NCI-H146 treated with DMSO at 0.1 percent for 48 hours (cell line): ENCODE measurements at regions not wholly inside any gene's neighbourhood (a gene's known extent, or its start where the extent isn't known, plus 50 kb on each side); places are given as distances from the start of the nearest gene placed in this dataset.
"Not testable (repeated sequence)": the region's sequence is repeated elsewhere in the genome, so short reads cannot be mapped to it uniquely, and the experiment has no call there.

Source experiments
- DNase-seq: peaks from one replicate; lab custom pipeline; 2025; ENCODE audit not compliant: unreplicated experiment; lab: John Stamatoyannopoulos, UW

GRCh38 chr6:27679964-27680694, 207.2 kb upstream of the ZNF184 start:
- DNase-seq, result no peak

- no peak for DNase-seq
These were observed 206.5 kb upstream of the ZNF184 start for GRCh38 chr6:27679308-27679963.

DNA sequence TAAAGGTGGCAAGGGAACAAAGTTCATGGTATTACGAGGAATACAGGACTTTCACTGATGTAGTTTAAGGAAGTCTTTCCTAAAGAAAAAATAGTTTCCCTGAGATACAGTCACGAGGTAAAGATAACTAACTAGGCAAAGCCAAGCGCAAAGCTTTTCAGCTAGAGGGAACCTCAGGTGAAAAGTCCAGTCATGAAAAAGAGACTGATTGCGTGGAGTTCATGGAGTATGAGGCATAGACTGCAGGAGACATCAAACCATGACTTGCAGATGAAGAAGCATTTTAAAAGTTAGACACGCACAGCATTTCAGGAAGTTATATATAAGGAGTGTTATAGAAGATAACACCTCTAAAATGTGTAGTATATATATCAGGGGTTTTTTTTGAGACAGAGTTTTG, 205.6 kb upstream of the ZNF184 start:
- no peak for DNase-seq

- no peak for DNase-seq
These were observed 202.0 kb upstream of the ZNF184 start for GRCh38 chr6:27674882-27675281.

DNA sequence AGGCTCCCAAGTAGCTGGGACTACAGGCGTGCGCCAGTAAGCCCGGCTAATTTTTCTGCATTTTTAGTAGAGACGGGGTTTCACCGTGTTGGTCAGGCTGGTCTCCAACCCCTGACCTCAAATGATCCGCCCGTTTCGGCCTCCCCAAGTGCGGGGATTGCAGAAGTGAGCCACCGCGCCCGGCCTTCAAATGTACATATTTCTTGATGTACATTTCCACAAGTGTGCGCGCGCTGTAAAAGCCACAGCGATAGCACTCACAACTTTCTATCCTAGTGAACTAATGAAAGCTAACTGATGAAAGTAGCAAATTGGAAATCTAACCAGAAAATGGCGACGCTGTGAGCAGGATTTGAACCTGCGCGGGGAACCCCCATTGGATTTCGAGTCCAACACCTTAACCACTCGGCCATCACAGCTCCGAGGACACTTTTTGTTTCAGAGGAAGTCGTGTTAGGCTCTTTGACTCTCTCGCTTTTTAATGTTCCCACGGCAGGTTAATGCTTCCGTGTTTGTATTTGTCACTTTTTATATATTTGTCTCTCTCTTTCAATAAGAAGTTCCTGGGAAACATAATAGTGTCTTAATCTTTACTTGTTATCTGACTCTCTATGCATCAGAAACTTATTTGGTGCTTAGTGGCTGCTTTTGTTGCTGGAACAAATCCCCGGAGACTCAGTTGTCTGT, 199.4 kb upstream of the ZNF184 start:
- peak; percentile 77 for DNase-seq

GRCh38 chr6:27669624-27670301, 196.9 kb upstream of the ZNF184 start:
- no peak for DNase-seq

DNA sequence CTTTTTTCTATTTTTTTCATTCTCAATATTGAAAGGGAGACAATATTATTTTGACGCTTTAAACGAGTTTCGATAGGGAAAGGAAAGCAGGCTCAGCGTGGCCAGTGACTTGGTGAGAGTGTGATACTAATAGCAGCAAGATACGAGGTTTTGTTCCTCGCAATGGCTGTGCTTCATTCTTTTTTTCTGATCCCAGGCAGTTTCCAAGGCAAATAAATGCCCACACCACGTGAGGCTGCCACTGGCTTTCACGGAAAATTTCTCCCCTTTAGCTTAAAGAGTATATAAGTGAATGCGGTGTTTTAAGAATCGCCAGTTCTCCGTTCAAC, 196.4 kb upstream of the ZNF184 start:
- no peak for DNase-seq

- peak; percentile 70 for DNase-seq
These were observed 195.8 kb upstream of the ZNF184 start for GRCh38 chr6:27668442-27669294.

DNA sequence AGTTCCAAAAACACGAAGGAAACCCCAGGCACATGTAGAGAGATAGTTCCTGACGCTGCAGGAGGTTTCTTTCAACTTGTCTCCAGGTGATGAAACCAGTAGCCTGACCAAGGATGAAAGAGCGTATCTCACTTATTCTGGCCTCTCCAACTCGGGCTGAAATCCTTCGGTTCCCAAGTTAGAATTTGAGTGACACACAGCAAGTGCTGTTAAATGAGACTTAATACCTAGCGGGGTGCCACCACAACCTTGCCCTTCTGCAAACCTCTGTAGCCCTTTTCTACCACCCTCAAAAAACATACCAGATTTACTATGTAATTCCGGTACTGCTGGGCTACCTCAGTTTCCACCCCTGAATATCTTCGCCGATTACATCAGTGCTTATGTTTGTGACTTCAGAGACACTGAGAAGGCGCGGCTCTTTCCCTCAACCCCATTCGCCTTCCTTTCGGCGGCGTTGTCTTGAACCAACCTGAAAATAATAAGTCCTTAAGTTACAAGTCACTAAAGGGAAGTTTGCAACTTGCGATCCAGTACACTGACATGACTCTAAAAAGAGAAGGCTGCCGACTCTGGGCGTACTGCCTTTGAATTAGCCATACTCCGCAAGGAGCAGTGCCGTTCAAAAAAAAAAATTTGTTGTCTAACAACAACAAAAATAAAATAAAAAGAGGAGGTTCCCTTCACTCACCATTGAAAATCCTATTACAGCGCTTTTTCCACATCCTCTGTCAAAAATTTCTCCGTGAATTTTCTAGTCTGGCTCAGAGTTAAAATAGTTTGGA, 194.9 kb upstream of the ZNF184 start:
- no peak for DNase-seq

DNA sequence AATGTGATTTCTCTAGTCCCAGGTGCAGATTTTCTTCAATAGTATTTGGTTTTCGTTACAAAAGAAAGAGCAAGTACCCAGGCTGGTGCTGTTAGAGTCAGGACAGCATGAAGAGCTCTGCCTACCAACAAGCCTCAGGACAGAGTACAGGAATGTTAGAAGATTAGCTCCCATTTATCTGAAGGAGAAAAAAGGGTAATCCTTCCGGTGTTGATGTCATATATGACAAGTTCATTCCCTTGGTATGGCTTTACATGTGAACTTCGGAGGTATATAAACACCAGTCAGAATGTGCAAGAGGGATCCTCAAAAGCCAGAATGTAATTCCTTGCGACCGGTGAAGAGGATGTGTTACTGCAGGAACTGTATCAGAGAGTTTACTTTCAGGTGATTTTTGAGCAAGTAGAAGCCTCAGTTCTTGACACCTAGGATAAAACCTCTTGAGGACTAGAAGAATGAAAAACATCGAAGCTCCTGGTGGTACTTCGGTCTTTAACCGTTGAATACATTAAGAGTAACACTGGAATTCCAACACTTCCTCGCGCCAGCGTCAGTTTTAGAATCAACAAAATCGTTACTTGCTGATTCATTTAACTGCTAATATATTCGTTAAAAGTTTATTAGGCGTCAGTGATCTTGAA, 194.2 kb upstream of the ZNF184 start:
- DNase-seq, result no peak

DNA sequence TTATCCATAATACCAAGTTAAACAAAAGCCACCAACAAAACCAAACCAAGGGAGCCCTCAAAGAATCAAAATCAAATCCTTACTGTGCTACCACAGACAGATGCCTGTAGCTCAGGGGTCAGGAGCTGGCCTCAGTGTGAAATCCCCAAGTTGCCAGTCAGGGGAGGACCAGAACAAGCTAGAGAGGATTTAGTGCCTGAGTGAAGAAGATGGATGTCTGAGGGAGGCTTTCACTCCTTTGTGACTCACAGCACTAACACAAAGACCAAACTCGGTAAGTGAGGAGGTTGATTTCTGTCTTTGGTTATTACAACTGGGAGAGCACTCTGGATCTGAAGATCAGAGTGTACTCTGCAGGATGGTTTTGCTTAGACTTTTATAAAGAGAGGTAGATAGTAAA, 189.9 kb upstream of the ZNF184 start:
- no peak for DNase-seq

GRCh38 chr6:27662212-27662611, 189.3 kb upstream of the ZNF184 start:
- DNase-seq, result not testable (repeated sequence)

DNA sequence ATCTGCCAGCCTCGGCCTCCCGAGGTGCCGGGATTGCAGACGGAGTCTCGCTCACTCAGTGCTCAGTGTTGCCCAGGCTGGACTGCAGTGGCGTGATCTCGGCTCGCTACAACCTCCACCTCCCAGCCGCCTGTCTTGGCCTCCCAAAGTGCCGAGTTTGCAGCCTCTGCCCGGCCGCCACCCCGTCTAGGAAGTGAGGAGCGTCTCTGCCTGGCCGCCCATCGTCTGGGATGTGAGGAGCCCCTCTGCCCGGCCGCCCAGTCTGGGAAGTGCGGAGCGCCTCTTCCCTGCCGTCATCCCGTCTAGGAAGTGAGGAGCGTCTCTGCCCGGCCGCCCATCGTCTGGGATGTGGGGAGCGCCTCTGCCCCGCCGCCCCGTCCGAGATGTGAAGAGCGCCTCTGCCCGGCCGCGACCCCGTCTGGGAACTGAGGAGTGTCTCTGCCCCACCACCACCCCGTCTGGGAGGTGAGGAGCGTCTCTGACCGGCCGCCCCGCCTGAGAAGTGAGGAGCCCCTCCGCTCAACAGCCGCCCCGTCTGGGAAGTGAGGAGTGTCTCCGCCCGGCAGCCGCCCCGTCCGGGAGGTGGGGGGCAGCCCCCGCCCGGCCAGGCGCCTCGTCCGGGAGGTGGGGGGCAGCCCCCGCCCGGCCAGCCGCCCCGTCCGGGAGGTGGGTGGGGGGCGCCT, 180.4 kb upstream of the ZNF184 start:
- not testable (repeated sequence) for DNase-seq

- DNase-seq, result no peak
These were observed 178.4 kb upstream of the ZNF184 start for GRCh38 chr6:27651371-27651732.

DNA sequence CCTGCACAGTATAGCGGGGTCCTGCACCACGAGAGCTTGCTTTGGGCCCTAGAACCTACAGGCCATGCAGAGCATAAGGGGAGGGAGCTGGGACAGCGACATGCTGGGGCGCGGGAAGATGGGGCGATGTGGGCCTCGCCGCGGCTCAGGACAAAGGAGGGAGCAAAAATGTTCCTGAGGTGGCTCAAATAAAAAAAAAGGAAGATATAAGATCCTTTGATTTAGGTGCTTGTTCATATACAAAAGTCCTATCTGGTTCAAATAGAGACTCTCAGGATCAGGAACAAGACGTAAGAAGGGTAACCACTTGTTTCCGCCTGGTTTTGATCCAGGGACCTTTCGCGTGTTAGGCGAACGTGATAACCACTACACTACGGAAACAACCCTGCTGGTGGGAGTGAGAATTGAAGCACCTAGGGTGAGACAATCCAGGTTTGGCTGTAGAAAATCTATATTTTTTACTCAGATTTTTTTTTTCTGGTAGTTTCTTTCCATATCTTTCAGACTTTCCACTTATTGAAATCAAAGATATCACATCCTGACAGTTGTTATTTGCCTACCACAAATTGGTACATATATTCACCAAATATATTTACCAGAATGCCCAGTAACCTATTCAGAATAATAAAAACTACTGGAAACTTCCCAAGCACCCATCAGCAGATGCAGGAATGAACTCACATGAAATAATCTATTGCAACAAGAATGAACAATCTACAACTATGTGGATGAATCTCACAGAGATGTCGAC, 177.9 kb upstream of the ZNF184 start:
- DNase-seq, result peak; percentile 41

DNA sequence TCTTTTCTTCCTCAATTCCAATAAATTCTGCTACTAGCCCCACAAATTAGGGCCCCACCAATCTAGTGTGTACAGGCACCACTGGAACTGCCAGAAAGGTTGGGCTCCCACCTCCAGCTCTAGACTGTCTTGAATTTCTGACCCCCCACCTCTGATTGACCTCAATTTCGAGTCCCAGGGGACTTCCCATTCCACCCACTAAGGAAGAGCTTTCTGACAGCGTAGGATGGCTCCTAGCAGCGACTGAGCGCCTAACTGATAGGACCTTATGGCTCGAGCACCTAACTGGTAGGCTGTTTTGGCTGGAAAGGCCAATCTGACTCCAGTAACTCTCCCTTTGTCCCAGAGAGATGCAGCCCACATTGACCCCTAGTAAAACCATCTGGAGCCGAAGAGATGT, 171.6 kb upstream of the ZNF184 start:
- DNase-seq, result no peak

DNA sequence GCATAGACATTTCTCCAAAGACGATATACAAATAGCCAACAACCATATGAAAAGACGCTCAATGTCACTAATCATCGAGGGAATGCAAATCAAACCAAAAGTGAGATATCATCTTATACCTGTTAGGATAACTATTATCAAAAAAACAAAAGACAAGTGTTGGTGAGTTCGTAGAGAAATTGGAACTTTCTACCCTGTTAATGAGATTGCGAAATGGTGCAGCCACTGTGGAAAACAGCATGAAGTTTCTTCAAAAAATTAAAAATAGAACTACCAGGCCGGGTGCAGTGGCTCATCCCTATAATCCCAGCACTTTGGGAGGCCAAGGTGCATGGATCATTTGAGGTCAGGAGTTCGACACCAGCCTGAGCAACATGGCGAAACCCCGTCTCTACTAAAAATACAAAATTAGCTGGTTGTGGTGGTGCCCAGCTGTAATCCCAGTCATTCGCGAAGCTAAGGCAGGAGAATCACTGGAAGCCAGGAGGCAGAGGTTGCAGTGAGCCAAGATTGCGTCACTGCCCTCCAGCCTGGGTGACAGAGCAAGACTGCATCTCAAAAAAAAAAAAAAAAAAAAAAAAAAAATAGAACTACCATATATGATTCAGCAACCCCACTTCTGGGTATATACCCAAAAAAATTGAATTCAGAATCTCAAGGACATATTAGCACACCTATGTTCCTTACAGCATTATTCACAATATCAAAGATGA, 170.0 kb upstream of the ZNF184 start:
- DNase-seq, result no peak

- DNase-seq, result not testable (repeated sequence)
These were observed 163.0 kb upstream of the ZNF184 start for GRCh38 chr6:27635886-27636285.
